H1 (cell line): ENCODE measurements at regions not wholly inside any gene's neighbourhood (a gene's known extent, or its start where the extent isn't known, plus 50 kb on each side); places are given as distances from the start of the nearest gene placed in this dataset.

ENCODE experiments used
- CTCF ChIA-PET: fragments of 300-600 bp; sonication (Branson Sonifier 250); formaldehyde crosslinking; loops from one replicate; lab custom pipeline; 2021; ENCODE audit not compliant: partially characterized antibody; lab: Charles Lee
- POLR2A ChIA-PET: fragments of 300-600 bp; sonication (Branson Sonifier 250); formaldehyde crosslinking; loops from one replicate; lab custom pipeline; 2021; ENCODE audit warnings: inconsistent platforms; ENCODE audit not compliant: partially characterized antibody; lab: Charles Lee
- DNase-seq, 2 experiments: peaks; one replicate each; pipeline versions ENCODE4 v3.0.0 to v3.0.0-alpha.2; 2010 to 2022; ENCODE audit warnings: low spot score in 2 of 2, low read depth in 1 of 2, mixed read lengths in 1 of 2
- FAIRE-seq: peaks from 2 replicates; lab custom pipeline; 2011; peaks lifted over from hg19 to GRCh38; lab: Jason Lieb, UNC
- H2AFZ ChIP-seq: 2 replicates; pipeline ENCODE4 v1.8.1; 2012; ENCODE audit warnings: low read length, inconsistent platforms
- H2AK5ac ChIP-seq: 2 replicates; pipeline ENCODE4 v1.6.1; 2013; ENCODE audit warnings: low read depth, low read length
- H2BK120ac ChIP-seq: replicated peaks from 2 replicates; pipeline ENCODE3; 2013; ENCODE audit warnings: low read depth, low read length, inconsistent platforms
- H2BK12ac ChIP-seq: 2 replicates; pipeline ENCODE4 v1.6.1; 2013; ENCODE audit warnings: low read depth, low read length
- H2BK15ac ChIP-seq: 2 replicates; pipeline ENCODE4 v1.6.1; 2013; ENCODE audit warnings: low read length
- H2BK20ac ChIP-seq: 2 replicates; pipeline ENCODE4 v1.6.1; 2013; ENCODE audit warnings: low read length
- H2BK5ac ChIP-seq: 2 replicates; pipeline ENCODE4 v1.6.1; 2013; ENCODE audit warnings: low read depth, low read length
- H3K14ac ChIP-seq: 2 replicates; pipeline ENCODE4 v1.6.1; 2013; ENCODE audit warnings: inconsistent platforms; ENCODE audit not compliant: insufficient read length
- H3K18ac ChIP-seq: 2 replicates; pipeline ENCODE4 v1.6.1; 2013; ENCODE audit warnings: low read length; ENCODE audit errors: extremely low read depth
- H3K23ac ChIP-seq: 2 replicates; pipeline ENCODE4 v1.6.1; 2013; ENCODE audit warnings: inconsistent platforms; ENCODE audit not compliant: insufficient read length
- H3K23me2 ChIP-seq: 2 replicates; pipeline ENCODE4 v1.6.1; 2013; ENCODE audit warnings: low read depth, low read length
- H3K27ac ChIP-seq: 2 replicates; pipeline ENCODE4 v1.6.1; 2011; ENCODE audit warnings: low read depth, low read length, inconsistent platforms
- H3K27me3 ChIP-seq, 4 experiments: replicated peaks in 1 of 4; 1 replicate in 1 of 4; 2 replicates in 3 of 4; pipeline versions ENCODE4 v1.6.1 to v1.8.1; 2011 to 2013; ENCODE audit warnings: low read length in 3 of 4, mild to moderate bottlenecking in 3 of 4, inconsistent platforms in 2 of 4, mixed read lengths in 2 of 4, moderate library complexity in 1 of 4; ENCODE audit not compliant: control insufficient read depth in 3 of 4, insufficient read depth in 3 of 4; ENCODE audit errors: extremely low read depth in 1 of 4
- H3K36me3 ChIP-seq, 4 experiments: 2 replicates each; pipeline versions ENCODE4 v1.6.1 to v1.8.1; 2011 to 2013; ENCODE audit warnings: mild to moderate bottlenecking in 4 of 4, low read length in 3 of 4, moderate library complexity in 2 of 4, control low read depth in 1 of 4, inconsistent platforms in 1 of 4; ENCODE audit not compliant: insufficient read depth in 4 of 4, control insufficient read depth in 2 of 4
- H3K4ac ChIP-seq: replicated peaks from 2 replicates; pipeline ENCODE3; 2013; ENCODE audit warnings: low read length, low read depth, mixed read lengths, inconsistent platforms; ENCODE audit not compliant: insufficient read length
- H3K4me1 ChIP-seq, 4 experiments: replicated peaks in 1 of 4; 1 replicate in 1 of 4; 2 replicates in 3 of 4; pipeline versions ENCODE4 v1.6.1 to v1.8.1; 2011 to 2013; ENCODE audit warnings: low read length in 3 of 4, inconsistent platforms in 2 of 4, mixed read lengths in 1 of 4; ENCODE audit not compliant: insufficient read depth in 4 of 4, control insufficient read depth in 3 of 4
- H3K4me2 ChIP-seq, 2 experiments: 2 replicates each; pipeline versions ENCODE4 v1.6.1 to v1.8.1; 2011 to 2013; ENCODE audit warnings: low read depth in 2 of 2, low read length in 2 of 2, control low read depth in 1 of 2, inconsistent platforms in 1 of 2, mild to moderate bottlenecking in 1 of 2; ENCODE audit not compliant: insufficient read depth in 1 of 2
- H3K4me3 ChIP-seq, 4 experiments: fragments of 200-600, 300-600 bp in 1 of 4; sonication (generic), shearing (Covaris generic), sonication (Bioruptor Twin) in 1 of 4; 2 replicates each; pipeline versions ENCODE4 v1.5.1 to v1.8.1; 2011 to 2016; ENCODE audit warnings: low read length in 4 of 4, low read depth in 3 of 4, control low read depth in 2 of 4, inconsistent platforms in 2 of 4, mild to moderate bottlenecking in 2 of 4, mixed read lengths in 1 of 4, moderate library complexity in 1 of 4; ENCODE audit not compliant: insufficient read depth in 2 of 4; ENCODE audit errors: extremely low read depth in 1 of 4
- H3K56ac ChIP-seq: replicated peaks from 2 replicates; pipeline ENCODE3; 2013; ENCODE audit warnings: low read depth, mild to moderate bottlenecking, mixed read lengths, low read length, inconsistent platforms; ENCODE audit not compliant: insufficient read length
- H3K79me1 ChIP-seq: 2 replicates; pipeline ENCODE4 v1.6.1; 2013; ENCODE audit warnings: low read depth, low read length, control low read depth
- H3K79me2 ChIP-seq, 2 experiments: 2 replicates each; pipeline versions ENCODE4 v1.6.1 to v1.8.1; 2012 to 2013; ENCODE audit warnings: low read length in 2 of 2, mild to moderate bottlenecking in 2 of 2, inconsistent platforms in 1 of 2; ENCODE audit not compliant: insufficient read depth in 2 of 2, control insufficient read depth in 1 of 2
- H3K9ac ChIP-seq, 4 experiments: replicated peaks in 1 of 4; 1 replicate in 1 of 4; 2 replicates in 3 of 4; pipeline versions ENCODE4 v1.6.1 to v1.8.1; 2011 to 2013; ENCODE audit warnings: low read depth in 3 of 4, low read length in 3 of 4, control low read depth in 2 of 4, mild to moderate bottlenecking in 2 of 4, moderate library complexity in 2 of 4, inconsistent platforms in 1 of 4; ENCODE audit errors: extremely low read depth in 1 of 4
- H3K9me3 ChIP-seq, 2 experiments: 2 replicates each; pipeline versions ENCODE4 v1.6.1 to v1.8.1; 2012 to 2013; ENCODE audit warnings: mild to moderate bottlenecking in 2 of 2, moderate library complexity in 2 of 2, control low read depth in 1 of 2, inconsistent platforms in 1 of 2, low read depth in 1 of 2, low read length in 1 of 2, mixed read lengths in 1 of 2; ENCODE audit not compliant: insufficient read depth in 2 of 2
- H4K20me1 ChIP-seq, 2 experiments: replicated peaks in 1 of 2; 2 replicates each; pipeline versions ENCODE3 to v1.8.1; 2011 to 2013; ENCODE audit warnings: inconsistent platforms in 2 of 2, low read length in 2 of 2, mild to moderate bottlenecking in 1 of 2; ENCODE audit not compliant: insufficient read depth in 2 of 2, control insufficient read depth in 1 of 2
- H4K5ac ChIP-seq: 2 replicates; pipeline ENCODE4 v1.6.1; 2013; ENCODE audit warnings: low read length, low read depth, mixed read lengths, inconsistent platforms; ENCODE audit not compliant: insufficient read length
- H4K8ac ChIP-seq: 2 replicates; pipeline ENCODE4 v1.8.0; 2013; ENCODE audit warnings: mild to moderate bottlenecking, moderate library complexity, low read length, inconsistent platforms; ENCODE audit not compliant: insufficient read depth; ENCODE audit errors: extremely low read depth
- H4K91ac ChIP-seq: replicated peaks from 2 replicates; pipeline ENCODE3; 2013; ENCODE audit warnings: low read length, mixed read lengths, inconsistent platforms; ENCODE audit not compliant: insufficient read length
- RBBP5 ChIP-seq: IDR thresholded peaks from 2 replicates; pipeline ENCODE4 v1.7.1; 2012; ENCODE audit warnings: low read depth, mild to moderate bottlenecking, inconsistent platforms, low read length, moderate library complexity, borderline replicate concordance
- WGBS, 2 experiments: shearing (Covaris generic) in 1 of 2; methylation state at CpG; one replicate each; pipeline versions ENCODE4 v1.1.6 to v1.1.7; 2013 to 2015; ENCODE audit warnings: low lambda C conversion rate in 2 of 2, mixed read lengths in 2 of 2, inconsistent platforms in 1 of 2, low coverage in 1 of 2, missing lambda C conversion rate in 1 of 2; ENCODE audit not compliant: insufficient replicate concordance in 2 of 2, insufficient coverage in 1 of 2, insufficient read length in 1 of 2; ENCODE audit errors: extremely low coverage in 1 of 2, missing lambda C conversion rate in 1 of 2; 5-methylcytosine and 5-hydroxymethylcytosine counted together

GRCh38 chr1:63190171-63190570, 132.2 kb upstream of the FOXD3 start:
- 47% methylated on average over 2 of the region's 2 CpGs; no CpG with 5 or more reads in 1 of the 2 experiments for WGBS, 2 experiments
- Histone ChIP-seq H2BK12ac (no peak overlapping the region), H3K4me2 (peak overlapping the region; percentile 5 to 32)
- TF ChIP-seq RBBP5: no peak
- TF ChIP-seq, all 59 proteins: peak for 0
- Histone ChIP-seq H3K36me3 (no peaks in the 10 kb centered on the region), H4K5ac (peak overlapping the region; percentile 58), H2BK5ac (peak overlapping the region; percentile 21; the same call in 1 of the 2 replicates), H3K9me3 (no peaks in the 10 kb centered on the region), H3K27ac (no peak overlapping the region), H2AK5ac (no peak overlapping the region), H4K91ac (peak overlapping the region; percentile 83), H3K79me1 (no peaks in the 10 kb centered on the region), H3K18ac (no peak overlapping the region; the same call in 1 of the 2 replicates), H3K4me3 (peak overlapping the region in 1 of 4 experiments; percentile 16; a peak in 1 of 8 replicates), H3K23ac (no peak overlapping the region), H2BK15ac (no peak overlapping the region), H2AFZ (no peak overlapping the region), H2BK20ac (peak overlapping the region; percentile 36; the same call in 1 of the 2 replicates), H2BK120ac (peak overlapping the region; percentile 86), H3K23me2 (no peaks in the 10 kb centered on the region), H4K8ac (no peak overlapping the region), H3K9ac (no peak overlapping the region), H3K56ac (no peak overlapping the region), H3K4me1 (peaks cover 2 to 21% (median 10%) of the 10 kb centered on the region in 4 experiments; a peak in 5 of 7 replicates), H3K14ac (no peak overlapping the region), H3K27me3 (peaks cover 0 to 2% (median 0%) of the 10 kb centered on the region in 4 experiments; a peak in 2 of 7 replicates), H3K4ac (no peak overlapping the region), H3K79me2 (no peaks in the 10 kb centered on the region), H4K20me1 (no peaks in the 10 kb centered on the region)
- DNase-seq (no peak), FAIRE-seq (no peak)
- POLR2A ChIA-PET: interaction anchor here (0.8 to 1.4 kb wide), 3 partner anchors 12 to 140 kb away, joined by 3 to 5 read pairs (median 3); no protein-coding TSS in a partner anchor
- CTCF ChIA-PET: interaction anchor here (0.7 to 4.4 kb wide), 30 partner anchors 8 to 247 kb away, joined by 3 to 24 read pairs (median 4); no protein-coding TSS in a partner anchor
